ENCODE measurements at regions not wholly inside any gene's neighbourhood (a gene's known extent, or its start where the extent isn't known, plus 50 kb on each side); places are given as distances from the start of the nearest gene placed in this dataset.
A peak's percentile ranks its signal among the peaks of the same experiment; 100 is the strongest.

- H3K27me3 Mint-ChIP-seq, result no peaks in the 10 kb centered on the region
- DNase-seq, result no peak
- no peaks in the 10 kb centered on the region for H3K36me3 Mint-ChIP-seq (ENCODE audit: low read depth)
- H3K9me3 Mint-ChIP-seq, result no peaks in the 10 kb centered on the region
- intact Hi-C loops (cut with micrococcal nuclease), result no loop called here
- no peak overlapping the region for H3K4me3 Mint-ChIP-seq
- H3K27ac Mint-ChIP-seq, result no peak overlapping the region
- H3K4me1 Mint-ChIP-seq, result peaks cover 2% of the 10 kb centered on the region
Observed at GRCh38 chr14:34336501-34336900, 125.5 kb downstream of the SPTSSA start.

GRCh38 chr14:34335968-34336367, 126.1 kb downstream of the SPTSSA start:
- H3K27ac Mint-ChIP-seq, result no peak overlapping the region
- H3K4me3 Mint-ChIP-seq, result no peak overlapping the region
- no peak for DNase-seq
- no peaks in the 10 kb centered on the region for H3K36me3 Mint-ChIP-seq (ENCODE audit: low read depth)
- no peaks in the 10 kb centered on the region for H3K9me3 Mint-ChIP-seq
- peaks cover 2% of the 10 kb centered on the region for H3K4me1 Mint-ChIP-seq
- intact Hi-C loops (cut with micrococcal nuclease), result no loop called here
- no peaks in the 10 kb centered on the region for H3K27me3 Mint-ChIP-seq

GRCh38 chr14:34334329-34334728, 127.7 kb downstream of the SPTSSA start:
- no peak overlapping the region for H3K4me3 Mint-ChIP-seq
- intact Hi-C loops (cut with micrococcal nuclease), result no loop called here
- no peak overlapping the region for H3K27ac Mint-ChIP-seq
- H3K4me1 Mint-ChIP-seq, result peaks cover 2% of the 10 kb centered on the region
- H3K27me3 Mint-ChIP-seq, result peaks cover 2% of the 10 kb centered on the region
- no peak for DNase-seq
- no peaks in the 10 kb centered on the region for H3K9me3 Mint-ChIP-seq
- H3K36me3 Mint-ChIP-seq (ENCODE audit: low read depth), result no peaks in the 10 kb centered on the region

GRCh38 chr14:34331728-34332623, 130.1 kb downstream of the SPTSSA start:
- peaks cover 2% of the 10 kb centered on the region for H3K27me3 Mint-ChIP-seq
- no peaks in the 10 kb centered on the region for H3K9me3 Mint-ChIP-seq
- no peak overlapping the region for H3K4me3 Mint-ChIP-seq
- H3K36me3 Mint-ChIP-seq (ENCODE audit: low read depth), result no peaks in the 10 kb centered on the region
- DNase-seq, result peak; percentile 88
- intact Hi-C loops (cut with micrococcal nuclease), result loop anchor here (1.0 kb wide), 1 partner anchor 166 kb away; no protein-coding TSS in a partner anchor
- H3K4me1 Mint-ChIP-seq, result peaks cover 2% of the 10 kb centered on the region
- no peak overlapping the region for H3K27ac Mint-ChIP-seq

GRCh38 chr14:34330846-34331245, 131.2 kb downstream of the SPTSSA start:
- Mint-ChIP-seq H3K9me3 (no peaks in the 10 kb centered on the region), H3K27me3 (peaks cover 2% of the 10 kb centered on the region), H3K4me1 (peaks cover 2% of the 10 kb centered on the region), H3K36me3 (ENCODE audit: low read depth) (no peaks in the 10 kb centered on the region), H3K27ac (no peak overlapping the region), H3K4me3 (no peak overlapping the region)
- intact Hi-C loops (cut with micrococcal nuclease), result loop anchor here (1.0 kb wide), 1 partner anchor 167 kb away; no protein-coding TSS in a partner anchor
- no peak for DNase-seq

- Mint-ChIP-seq H3K9me3 (no peaks in the 10 kb centered on the region), H3K27me3 (peaks cover 2% of the 10 kb centered on the region), H3K36me3 (ENCODE audit: low read depth) (no peaks in the 10 kb centered on the region), H3K4me3 (no peak overlapping the region), H3K4me1 (peaks cover 2% of the 10 kb centered on the region), H3K27ac (no peak overlapping the region)
- DNase-seq, result no peak
- intact Hi-C loops (cut with micrococcal nuclease), result no loop called here
Observed at GRCh38 chr14:34329301-34329700, 132.7 kb downstream of the SPTSSA start.

- Mint-ChIP-seq H3K27me3 (peaks cover 2% of the 10 kb centered on the region), H3K36me3 (ENCODE audit: low read depth) (no peaks in the 10 kb centered on the region), H3K27ac (no peak overlapping the region), H3K4me3 (no peak overlapping the region), H3K4me1 (peaks cover 2% of the 10 kb centered on the region), H3K9me3 (no peaks in the 10 kb centered on the region)
- intact Hi-C loops (cut with micrococcal nuclease), result no loop called here
- no peak for DNase-seq
Observed at GRCh38 chr14:34328178-34328577, 133.9 kb downstream of the SPTSSA start.

- intact Hi-C loops (cut with micrococcal nuclease), result no loop called here
- peaks cover 5% of the 10 kb centered on the region for H3K27me3 Mint-ChIP-seq
- no peaks in the 10 kb centered on the region for H3K9me3 Mint-ChIP-seq
- no peak overlapping the region for H3K27ac Mint-ChIP-seq
- H3K36me3 Mint-ChIP-seq (ENCODE audit: low read depth), result no peaks in the 10 kb centered on the region
- no peak overlapping the region for H3K4me3 Mint-ChIP-seq
- H3K4me1 Mint-ChIP-seq, result no peaks in the 10 kb centered on the region
- no peak for DNase-seq
Observed at GRCh38 chr14:34325493-34325892, 136.5 kb downstream of the SPTSSA start.

- no peaks in the 10 kb centered on the region for H3K36me3 Mint-ChIP-seq (ENCODE audit: low read depth)
- no peak overlapping the region for H3K27ac Mint-ChIP-seq
- H3K4me3 Mint-ChIP-seq, result no peak overlapping the region
- intact Hi-C loops (cut with micrococcal nuclease), result loop anchor here (5.0 kb wide), 2 partner anchors 892 to 1747 kb away; no protein-coding TSS in a partner anchor
- H3K9me3 Mint-ChIP-seq, result no peaks in the 10 kb centered on the region
- peaks cover 6% of the 10 kb centered on the region for H3K27me3 Mint-ChIP-seq
- peak; percentile 76 for DNase-seq
- no peaks in the 10 kb centered on the region for H3K4me1 Mint-ChIP-seq
Observed at GRCh38 chr14:34324363-34324795, 137.7 kb downstream of the SPTSSA start.

GRCh38 chr14:34322940-34323418, 139.1 kb downstream of the SPTSSA start:
- H3K4me1 Mint-ChIP-seq, result no peaks in the 10 kb centered on the region
- no peaks in the 10 kb centered on the region for H3K36me3 Mint-ChIP-seq (ENCODE audit: low read depth)
- H3K4me3 Mint-ChIP-seq, result no peak overlapping the region
- peak; percentile 90 for DNase-seq
- H3K27me3 Mint-ChIP-seq, result peaks cover 6% of the 10 kb centered on the region
- no peak overlapping the region for H3K27ac Mint-ChIP-seq
- no peaks in the 10 kb centered on the region for H3K9me3 Mint-ChIP-seq
- intact Hi-C loops (cut with micrococcal nuclease), result loop anchor here (5.0 kb wide), 2 partner anchors 891 to 1746 kb away; no protein-coding TSS in a partner anchor

GRCh38 chr14:34319140-34319539, 142.9 kb downstream of the SPTSSA start:
- intact Hi-C loops (cut with micrococcal nuclease), result no loop called here
- H3K27me3 Mint-ChIP-seq, result peaks cover 8% of the 10 kb centered on the region
- no peaks in the 10 kb centered on the region for H3K4me1 Mint-ChIP-seq
- no peaks in the 10 kb centered on the region for H3K36me3 Mint-ChIP-seq (ENCODE audit: low read depth)
- no peaks in the 10 kb centered on the region for H3K9me3 Mint-ChIP-seq
- DNase-seq, result no peak
- no peak overlapping the region for H3K4me3 Mint-ChIP-seq
- no peak overlapping the region for H3K27ac Mint-ChIP-seq

GRCh38 chr14:34318014-34318413, 144.0 kb downstream of the SPTSSA start:
- H3K36me3 Mint-ChIP-seq (ENCODE audit: low read depth), result no peaks in the 10 kb centered on the region
- H3K4me3 Mint-ChIP-seq, result no peak overlapping the region
- intact Hi-C loops (cut with micrococcal nuclease), result no loop called here
- H3K4me1 Mint-ChIP-seq, result no peaks in the 10 kb centered on the region
- H3K27me3 Mint-ChIP-seq, result peaks cover 13% of the 10 kb centered on the region
- no peak for DNase-seq
- no peak overlapping the region for H3K27ac Mint-ChIP-seq
- no peaks in the 10 kb centered on the region for H3K9me3 Mint-ChIP-seq

- H3K9me3 Mint-ChIP-seq, result no peaks in the 10 kb centered on the region
- DNase-seq, result no peak
- no peak overlapping the region for H3K4me3 Mint-ChIP-seq
- H3K27me3 Mint-ChIP-seq, result peaks cover 33% of the 10 kb centered on the region
- H3K36me3 Mint-ChIP-seq (ENCODE audit: low read depth), result no peaks in the 10 kb centered on the region
- no peak overlapping the region for H3K27ac Mint-ChIP-seq
- H3K4me1 Mint-ChIP-seq, result no peaks in the 10 kb centered on the region
- intact Hi-C loops (cut with micrococcal nuclease), result no loop called here
Observed at GRCh38 chr14:34310724-34311123, 151.3 kb downstream of the SPTSSA start.

GRCh38 chr14:34303811-34304210, 158.2 kb downstream of the SPTSSA start:
- intact Hi-C loops (cut with micrococcal nuclease), result no loop called here
- Mint-ChIP-seq H3K27me3 (peaks cover 7% of the 10 kb centered on the region), H3K27ac (no peak overlapping the region), H3K9me3 (no peaks in the 10 kb centered on the region), H3K36me3 (ENCODE audit: low read depth) (no peaks in the 10 kb centered on the region), H3K4me1 (no peaks in the 10 kb centered on the region), H3K4me3 (no peak overlapping the region)
- DNase-seq, result no peak
